OCI-LY7 (cell line): ENCODE measurements at regions not wholly inside any gene's neighbourhood (a gene's known extent, or its start where the extent isn't known, plus 50 kb on each side); places are given as distances from the start of the nearest gene placed in this dataset.

Source experiments
- CTCF ChIP-seq: fragments of 200-600 bp; sonication (generic); conservative IDR thresholded peaks from 2 replicates; pipeline ENCODE4 v1.5.1; 2014; ENCODE audit warnings: mild to moderate bottlenecking, antibody characterized with exemption, low read length, moderate library complexity, mixed read lengths
- EZH2phosphoT487 ChIP-seq: fragments of 200-600 bp; sonication (generic); IDR thresholded peaks from 2 replicates; pipeline ENCODE4 v1.6.1; 2018; ENCODE audit warnings: low read depth, borderline replicate concordance, mild to moderate bottlenecking, mixed run types, antibody characterized with exemption, low read length, moderate library complexity, mixed read lengths

- no peak for TF ChIP-seq EZH2phosphoT487
- TF ChIP-seq CTCF, result no peak
Measured at GRCh38 chrX:69298466-69299140, 133.3 kb upstream of the PJA1 start.
